Activated naive CD4-positive, alpha-beta T cell treated with anti-CD3 and anti-CD28 coated beads for 36 hours (primary cell): ENCODE measurements at regions not wholly inside any gene's neighbourhood (a gene's known extent, or its start where the extent isn't known, plus 50 kb on each side); places are given as distances from the start of the nearest gene placed in this dataset.

Source experiments
- CTCF ChIA-PET: fragments of 350-600 bp; sonication (Branson Sonifier 250); formaldehyde crosslinking; loops from one replicate; lab custom pipeline; 2021; ENCODE audit warnings: antibody characterized with exemption; lab: Charles Lee
- DNase-seq: peaks from one replicate; pipeline ENCODE4 v3.0.0-alpha.2; 2020
- H3K27ac Mint-ChIP-seq: one replicate; pipeline ENCODE4 v1.8.0; 2021; ENCODE audit warnings: mild to moderate bottlenecking, mixed read lengths
- H3K27me3 Mint-ChIP-seq: one replicate; pipeline ENCODE4 v1.8.0; 2021; ENCODE audit warnings: low read depth, mixed read lengths
- H3K36me3 Mint-ChIP-seq: one replicate; pipeline ENCODE4 v1.8.0; 2021; ENCODE audit warnings: low read depth, mixed read lengths
- H3K4me1 Mint-ChIP-seq: one replicate; pipeline ENCODE4 v1.8.0; 2021; ENCODE audit warnings: low read depth, mixed read lengths
- H3K4me3 Mint-ChIP-seq: one replicate; pipeline ENCODE4 v1.8.0; 2021; ENCODE audit warnings: mild to moderate bottlenecking, moderate library complexity, mixed read lengths
- H3K9me3 Mint-ChIP-seq: one replicate; pipeline ENCODE4 v1.8.0; 2021; ENCODE audit warnings: mixed read lengths
- intact Hi-C: fragments of 100-400 bp; cut with micrococcal nuclease; formaldehyde crosslinking; loops from one replicate; pipeline ENCODE4 v1.15.1; 2023

DNA sequence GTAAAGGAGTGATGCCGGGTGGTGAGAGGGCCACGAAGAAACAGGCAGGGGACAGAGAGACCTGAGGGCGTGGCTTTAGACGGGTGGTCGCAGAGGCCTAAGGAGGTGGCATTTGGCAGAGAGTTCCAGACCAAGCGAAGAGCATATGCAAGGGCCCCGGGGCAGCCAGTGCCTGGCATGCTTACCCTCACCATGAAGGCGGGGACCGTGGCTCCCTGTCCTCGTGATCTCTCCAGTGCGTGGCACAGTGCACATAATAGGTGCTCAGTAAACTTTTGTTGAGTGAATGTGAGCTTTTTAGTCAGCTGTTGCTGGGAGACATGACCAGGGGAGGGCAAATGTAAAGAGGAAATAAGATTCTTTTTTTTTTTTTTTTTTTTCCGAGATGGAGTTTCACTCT, 245.6 kb upstream of the GSE1 start:
- no peaks in the 10 kb centered on the region for H3K4me1 Mint-ChIP-seq
- CTCF ChIA-PET = interaction anchor here (0.7 kb wide), 1 partner anchor 49 kb away, joined by 4 read pairs; no protein-coding TSS in a partner anchor
- no peak overlapping the region for H3K4me3 Mint-ChIP-seq
- no peaks in the 10 kb centered on the region for H3K36me3 Mint-ChIP-seq
- no peaks in the 10 kb centered on the region for H3K27me3 Mint-ChIP-seq
- intact Hi-C loops = no loop called here
- no peak for DNase-seq
- H3K27ac Mint-ChIP-seq = no peak overlapping the region
- H3K9me3 Mint-ChIP-seq = no peaks in the 10 kb centered on the region

DNA sequence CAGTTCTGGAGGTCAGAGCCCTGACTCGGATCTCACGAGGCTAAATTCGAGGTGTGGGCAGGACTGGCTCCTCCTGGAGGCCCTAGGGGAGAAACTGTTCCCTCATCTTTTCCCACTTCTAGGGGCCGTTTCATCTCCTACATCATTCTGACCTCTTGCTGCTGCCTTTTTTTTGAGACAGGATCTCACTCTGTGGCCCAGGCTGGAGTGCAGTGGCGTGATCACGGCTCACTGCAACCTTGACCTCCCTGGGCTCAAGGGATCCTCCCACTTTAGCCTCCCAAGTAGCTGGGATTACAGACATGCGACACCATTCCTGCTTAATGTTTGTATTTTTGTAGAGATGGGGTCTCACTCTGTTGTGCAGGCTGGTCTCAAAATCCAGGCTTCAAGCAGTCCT, 244.1 kb upstream of the GSE1 start:
- H3K4me3 Mint-ChIP-seq = no peak overlapping the region
- H3K27me3 Mint-ChIP-seq = no peaks in the 10 kb centered on the region
- intact Hi-C loops = no loop called here
- no peaks in the 10 kb centered on the region for H3K9me3 Mint-ChIP-seq
- H3K36me3 Mint-ChIP-seq = no peaks in the 10 kb centered on the region
- no peak for DNase-seq
- CTCF ChIA-PET = interaction anchor here (0.5 to 1.9 kb wide), 6 partner anchors 12 to 1356 kb away, joined by 3 to 5 read pairs (median 3); no protein-coding TSS in a partner anchor
- H3K27ac Mint-ChIP-seq = no peak overlapping the region
- H3K4me1 Mint-ChIP-seq = no peaks in the 10 kb centered on the region

DNA sequence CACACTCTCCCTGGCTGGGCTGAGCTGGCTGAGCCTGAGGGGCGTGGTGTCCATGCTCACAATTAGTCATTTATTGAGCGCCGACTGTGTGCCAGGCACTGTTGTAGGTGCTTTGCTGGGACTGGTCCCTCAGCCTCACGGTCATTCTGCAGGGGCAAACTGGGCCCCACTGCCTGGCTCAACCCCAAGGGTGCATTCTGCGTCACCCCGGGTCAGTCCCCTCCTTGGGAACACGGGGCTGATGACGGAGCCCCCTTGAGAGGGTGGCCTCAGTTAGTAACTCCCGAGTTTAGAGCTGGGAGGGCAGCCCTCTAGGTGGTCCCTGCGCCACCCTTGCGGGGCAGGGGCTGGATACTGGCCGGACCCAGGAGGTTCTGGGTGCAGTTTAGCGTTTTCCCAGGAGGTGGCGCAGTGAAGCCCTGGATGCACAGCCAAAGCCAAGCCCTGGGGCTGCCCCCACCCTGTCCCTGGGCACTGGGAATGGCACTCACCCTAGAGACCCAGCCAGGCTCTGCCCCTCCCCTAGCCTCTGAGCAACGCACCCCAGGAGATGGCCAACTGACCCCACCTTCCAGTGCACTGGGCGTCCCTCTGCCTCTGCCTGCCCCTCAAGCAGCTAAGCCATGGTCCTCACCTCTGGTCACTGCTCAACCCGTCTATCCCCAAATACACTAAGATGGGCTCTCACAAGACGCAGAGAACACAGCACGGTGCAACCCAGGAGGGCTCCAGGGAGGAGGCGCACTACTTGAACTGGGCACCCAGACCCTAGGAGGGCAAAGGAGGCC, 243.2 kb upstream of the GSE1 start:
- Mint-ChIP-seq H3K4me1 (no peaks in the 10 kb centered on the region), H3K27ac (no peak overlapping the region), H3K9me3 (no peaks in the 10 kb centered on the region), H3K36me3 (no peaks in the 10 kb centered on the region), H3K4me3 (no peak overlapping the region), H3K27me3 (no peaks in the 10 kb centered on the region)
- CTCF ChIA-PET = interaction anchor here (0.9 to 1.9 kb wide), 5 partner anchors 11 to 64 kb away, joined by 3 to 5 read pairs (median 3); no protein-coding TSS in a partner anchor
- peak; percentile 69 for DNase-seq
- intact Hi-C loops = loop anchor here (1.0 to 5.0 kb wide), 2 partner anchors 68 to 240 kb away; no protein-coding TSS in a partner anchor

DNA sequence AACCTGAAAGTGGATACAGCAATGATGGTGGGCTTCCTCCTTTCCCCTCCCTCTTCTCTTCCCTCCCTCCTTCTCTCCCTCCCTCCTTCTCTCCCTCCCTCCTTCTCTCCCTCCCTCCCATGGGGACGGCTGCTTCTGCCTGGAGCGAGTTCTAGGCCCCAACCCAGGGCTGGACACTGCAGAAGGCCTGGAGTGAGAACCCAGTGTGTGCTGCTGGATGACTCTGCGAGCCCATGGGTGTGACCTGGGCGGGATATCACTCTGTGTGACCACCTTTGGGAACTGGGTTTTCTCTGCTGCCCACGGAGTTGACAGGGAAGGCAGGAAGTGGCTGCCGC, 242.6 kb upstream of the GSE1 start:
- intact Hi-C loops = loop anchor here (1.0 to 5.0 kb wide), 2 partner anchors 68 to 240 kb away; no protein-coding TSS in a partner anchor
- CTCF ChIA-PET = interaction anchor here (1.9 kb wide), 1 partner anchor 20 kb away, joined by 5 read pairs; no protein-coding TSS in a partner anchor
- Mint-ChIP-seq H3K4me1 (no peaks in the 10 kb centered on the region), H3K36me3 (no peaks in the 10 kb centered on the region), H3K9me3 (no peaks in the 10 kb centered on the region), H3K27ac (no peak overlapping the region), H3K27me3 (no peaks in the 10 kb centered on the region), H3K4me3 (no peak overlapping the region)
- DNase-seq = no peak

DNA sequence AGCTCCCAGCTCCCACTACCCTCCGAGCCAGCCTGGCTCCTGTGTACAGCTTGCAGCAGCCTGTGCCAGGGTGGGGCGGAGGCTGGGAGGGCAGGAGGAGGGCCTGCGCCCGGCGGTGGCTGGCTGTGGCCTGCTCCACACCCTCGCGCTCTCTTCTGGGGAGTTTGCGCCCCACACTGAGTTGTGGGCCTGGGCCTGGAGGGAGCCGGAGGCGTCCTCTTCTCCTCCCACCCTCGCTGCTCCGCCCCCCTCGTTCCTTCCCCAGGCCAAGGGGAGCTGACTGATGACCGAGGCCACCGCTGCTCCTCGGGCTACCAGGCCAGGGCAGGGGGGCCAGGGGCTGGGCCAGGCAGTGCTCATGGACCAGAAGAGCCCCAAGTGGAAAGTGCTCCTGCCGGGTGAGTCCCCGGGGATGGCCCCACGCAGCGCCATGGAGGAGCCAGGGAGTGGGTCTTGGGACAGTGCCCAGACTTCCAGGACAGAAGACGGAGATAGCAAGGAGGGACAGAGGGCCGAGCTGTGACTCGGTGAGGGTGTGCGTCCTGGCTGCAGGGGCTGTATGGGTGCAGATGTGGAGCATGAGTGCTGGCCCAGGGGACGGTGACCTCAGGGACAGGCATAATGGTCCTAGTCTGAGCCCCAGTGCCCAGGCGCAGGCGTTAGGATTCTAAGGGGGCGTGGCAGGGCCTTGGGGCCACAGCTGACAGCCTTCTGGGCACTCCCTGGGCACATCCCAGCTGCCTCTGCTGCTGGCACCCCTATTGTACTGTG, 242.1 kb upstream of the GSE1 start:
- Mint-ChIP-seq H3K9me3 (no peaks in the 10 kb centered on the region), H3K4me1 (no peaks in the 10 kb centered on the region), H3K4me3 (no peak overlapping the region), H3K27ac (no peak overlapping the region), H3K27me3 (no peaks in the 10 kb centered on the region), H3K36me3 (no peaks in the 10 kb centered on the region)
- DNase-seq = no peak
- intact Hi-C loops = loop anchor here (1.0 to 5.0 kb wide), 2 partner anchors 69 to 239 kb away; no protein-coding TSS in a partner anchor
- CTCF ChIA-PET = interaction anchor here (0.9 to 1.2 kb wide), 2 partner anchors 9 to 95 kb away, joined by 3 read pairs; no protein-coding TSS in a partner anchor

DNA sequence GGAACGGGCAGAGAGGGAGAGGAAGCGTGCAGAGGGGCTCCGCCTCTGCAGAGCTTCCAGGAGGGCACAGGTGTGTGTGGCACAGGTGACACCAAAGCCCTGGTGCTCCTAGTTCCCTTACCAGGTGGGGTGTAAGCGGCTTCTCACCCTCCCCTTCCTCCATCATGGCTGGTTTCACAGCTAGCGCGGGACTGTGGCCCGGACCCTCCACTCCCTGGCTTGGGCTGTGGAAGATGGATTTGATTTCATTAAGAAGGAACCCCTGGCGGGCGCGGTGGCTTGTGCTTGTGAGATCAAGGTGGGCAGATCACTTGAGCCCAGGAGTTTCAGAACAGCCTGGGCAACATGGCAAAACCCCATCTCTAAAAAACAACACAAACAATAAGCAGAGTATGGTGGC, 241.2 kb upstream of the GSE1 start:
- H3K4me1 Mint-ChIP-seq = no peaks in the 10 kb centered on the region
- intact Hi-C loops = loop anchor here (5.0 kb wide), 1 partner anchor 70 kb away; no protein-coding TSS in a partner anchor

DNA sequence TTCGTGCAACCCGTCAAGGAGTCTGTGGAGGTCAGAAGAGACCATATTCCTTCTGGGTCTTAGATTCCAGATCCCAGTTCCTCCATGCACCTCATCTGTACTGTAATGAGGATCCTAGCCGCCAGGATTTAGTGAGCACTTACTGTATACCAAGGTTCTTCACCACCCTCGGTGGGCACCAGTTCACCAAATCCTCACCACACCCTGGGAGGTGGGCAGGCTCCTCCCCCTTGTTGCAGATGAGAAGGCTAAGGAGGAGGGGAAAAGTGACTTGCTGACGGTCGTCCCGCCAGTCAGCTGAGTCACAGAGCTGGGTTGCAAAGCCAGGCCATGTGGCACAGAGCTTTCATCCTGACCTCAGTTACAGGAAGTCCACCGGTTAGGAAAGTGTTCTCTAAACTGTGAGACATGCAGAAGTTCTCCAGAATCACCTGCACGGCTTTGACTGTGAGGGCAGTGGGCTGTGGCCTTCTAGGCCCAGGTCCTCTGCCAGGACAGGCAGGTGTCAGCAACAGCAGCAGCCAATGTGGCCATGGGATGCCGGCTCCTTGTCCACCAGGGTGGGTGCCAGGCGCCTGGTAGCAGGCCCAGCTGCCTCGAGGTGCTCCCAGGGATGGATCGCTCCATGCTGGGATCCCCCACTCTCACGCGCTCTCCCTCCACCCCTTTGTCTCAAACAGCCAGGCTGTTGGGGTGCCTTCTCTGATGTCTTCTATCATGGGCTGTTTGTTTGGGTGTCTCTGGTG, 240.3 kb upstream of the GSE1 start:
- H3K4me3 Mint-ChIP-seq = no peak overlapping the region
- no peaks in the 10 kb centered on the region for H3K4me1 Mint-ChIP-seq
- H3K9me3 Mint-ChIP-seq = no peaks in the 10 kb centered on the region
- DNase-seq = peak; percentile 61
- H3K36me3 Mint-ChIP-seq = no peaks in the 10 kb centered on the region
- CTCF ChIA-PET = interaction anchor here (0.8 kb wide), 1 partner anchor 67 kb away, joined by 3 read pairs; no protein-coding TSS in a partner anchor
- no peaks in the 10 kb centered on the region for H3K27me3 Mint-ChIP-seq
- peak overlapping the region; percentile 22 for H3K27ac Mint-ChIP-seq
- intact Hi-C loops = loop anchor here (5.0 kb wide), 1 partner anchor 70 kb away; no protein-coding TSS in a partner anchor

More for the DNA sequence above, 241.2 kb upstream of the GSE1 start:
- no peaks in the 10 kb centered on the region for H3K36me3 Mint-ChIP-seq
- H3K4me3 Mint-ChIP-seq = no peak overlapping the region
- no peaks in the 10 kb centered on the region for H3K9me3 Mint-ChIP-seq
- DNase-seq = no peak
- H3K27ac Mint-ChIP-seq = no peak overlapping the region
- CTCF ChIA-PET = interaction anchor here (0.8 to 1.2 kb wide), 3 partner anchors 9 to 96 kb away, joined by 3 read pairs; no protein-coding TSS in a partner anchor
- no peaks in the 10 kb centered on the region for H3K27me3 Mint-ChIP-seq

DNA sequence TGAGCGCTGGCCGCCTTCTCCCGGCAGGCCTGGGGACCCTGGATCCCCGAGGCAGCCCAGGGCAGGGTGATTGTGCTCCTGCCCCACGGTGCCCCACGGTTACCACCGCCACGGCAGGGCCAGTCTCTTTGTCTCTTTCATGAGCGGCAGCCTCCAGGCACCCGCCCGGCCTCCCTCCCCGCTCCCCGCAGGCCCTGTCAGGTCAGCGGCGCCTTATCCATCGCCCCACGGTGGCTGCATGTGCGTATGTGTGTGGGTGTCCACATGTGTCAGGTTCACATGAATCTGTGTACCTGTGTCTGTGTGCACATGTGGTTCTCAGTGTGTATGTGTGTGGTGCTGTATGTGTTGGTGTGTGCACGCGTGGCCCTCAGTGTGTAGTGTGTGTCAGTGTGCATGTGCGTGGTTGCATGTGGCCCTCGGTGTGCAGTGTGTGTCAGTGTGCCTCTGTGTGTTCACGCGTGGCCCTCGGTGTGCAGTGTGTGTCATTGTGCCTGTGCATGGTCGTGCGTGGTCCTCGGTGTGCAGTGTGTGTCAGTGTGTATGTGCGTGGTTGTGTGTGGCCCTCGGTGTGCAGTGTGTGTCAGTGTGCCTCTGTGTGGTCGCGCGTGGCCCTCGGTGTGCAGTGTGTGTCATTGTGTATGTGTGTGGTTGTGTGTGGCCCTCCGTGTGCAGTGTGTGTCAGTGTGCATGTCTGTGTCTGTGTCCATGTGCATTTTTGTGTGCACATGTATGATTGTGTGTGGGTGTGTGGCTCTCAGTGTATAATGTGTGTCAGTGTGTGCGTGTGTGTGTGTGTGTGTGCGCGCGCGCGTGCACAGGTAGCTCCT, 239.2 kb upstream of the GSE1 start:
- H3K4me3 Mint-ChIP-seq = no peak overlapping the region
- H3K9me3 Mint-ChIP-seq = no peaks in the 10 kb centered on the region
- H3K27me3 Mint-ChIP-seq = peaks cover 5% of the 10 kb centered on the region
- intact Hi-C loops = loop anchor here (5.0 kb wide), 1 partner anchor 72 kb away; no protein-coding TSS in a partner anchor
- H3K36me3 Mint-ChIP-seq = no peaks in the 10 kb centered on the region
- no peak overlapping the region for H3K27ac Mint-ChIP-seq
- no peaks in the 10 kb centered on the region for H3K4me1 Mint-ChIP-seq
- CTCF ChIA-PET = no interaction called here
- DNase-seq = no peak

DNA sequence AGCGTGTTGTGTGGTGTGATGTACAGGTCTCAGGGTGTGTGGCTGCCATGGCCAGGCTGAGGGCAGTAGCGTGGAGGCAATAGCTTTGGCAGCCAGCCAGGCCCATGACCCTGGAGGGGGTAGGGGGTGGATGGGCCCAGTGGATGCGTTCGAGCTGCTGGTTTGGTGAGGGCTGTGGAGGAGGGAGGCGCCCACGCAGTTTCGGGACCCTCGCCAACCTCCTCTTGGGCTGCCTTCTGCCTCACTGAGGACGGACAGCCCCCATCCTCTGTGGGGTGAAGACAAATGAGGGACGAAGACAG, 238.6 kb upstream of the GSE1 start:
- Mint-ChIP-seq H3K36me3 (no peaks in the 10 kb centered on the region), H3K9me3 (no peaks in the 10 kb centered on the region), H3K4me3 (no peak overlapping the region), H3K4me1 (no peaks in the 10 kb centered on the region), H3K27me3 (peaks cover 5% of the 10 kb centered on the region), H3K27ac (no peak overlapping the region)
- no peak for DNase-seq
- CTCF ChIA-PET = no interaction called here
- intact Hi-C loops = loop anchor here (5.0 kb wide), 1 partner anchor 72 kb away; no protein-coding TSS in a partner anchor

DNA sequence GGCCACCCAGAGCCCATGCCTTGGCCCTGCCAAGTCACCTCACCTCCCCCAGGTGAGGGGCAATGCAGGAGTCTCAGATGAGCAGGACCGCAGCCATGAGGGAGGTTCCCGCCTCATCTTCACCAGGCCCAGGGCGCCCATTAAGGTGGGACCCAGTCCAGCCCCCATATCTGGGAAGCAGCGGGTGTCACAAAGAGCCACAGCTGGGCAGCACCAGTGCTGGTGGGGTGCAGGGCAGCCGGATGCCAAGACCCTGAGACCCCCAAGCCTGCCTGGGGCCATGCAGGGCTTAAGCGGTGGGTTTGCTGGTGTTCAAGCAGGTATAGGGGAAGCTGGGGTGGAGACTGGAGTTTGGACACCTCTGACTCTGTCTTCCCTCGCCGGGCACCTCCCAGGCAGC, 237.8 kb upstream of the GSE1 start:
- no peaks in the 10 kb centered on the region for H3K4me1 Mint-ChIP-seq
- no peaks in the 10 kb centered on the region for H3K9me3 Mint-ChIP-seq
- no peaks in the 10 kb centered on the region for H3K36me3 Mint-ChIP-seq
- H3K27ac Mint-ChIP-seq = no peak overlapping the region
- CTCF ChIA-PET = no interaction called here
- H3K4me3 Mint-ChIP-seq = no peak overlapping the region
- H3K27me3 Mint-ChIP-seq = peaks cover 5% of the 10 kb centered on the region
- intact Hi-C loops = no loop called here
- DNase-seq = no peak

DNA sequence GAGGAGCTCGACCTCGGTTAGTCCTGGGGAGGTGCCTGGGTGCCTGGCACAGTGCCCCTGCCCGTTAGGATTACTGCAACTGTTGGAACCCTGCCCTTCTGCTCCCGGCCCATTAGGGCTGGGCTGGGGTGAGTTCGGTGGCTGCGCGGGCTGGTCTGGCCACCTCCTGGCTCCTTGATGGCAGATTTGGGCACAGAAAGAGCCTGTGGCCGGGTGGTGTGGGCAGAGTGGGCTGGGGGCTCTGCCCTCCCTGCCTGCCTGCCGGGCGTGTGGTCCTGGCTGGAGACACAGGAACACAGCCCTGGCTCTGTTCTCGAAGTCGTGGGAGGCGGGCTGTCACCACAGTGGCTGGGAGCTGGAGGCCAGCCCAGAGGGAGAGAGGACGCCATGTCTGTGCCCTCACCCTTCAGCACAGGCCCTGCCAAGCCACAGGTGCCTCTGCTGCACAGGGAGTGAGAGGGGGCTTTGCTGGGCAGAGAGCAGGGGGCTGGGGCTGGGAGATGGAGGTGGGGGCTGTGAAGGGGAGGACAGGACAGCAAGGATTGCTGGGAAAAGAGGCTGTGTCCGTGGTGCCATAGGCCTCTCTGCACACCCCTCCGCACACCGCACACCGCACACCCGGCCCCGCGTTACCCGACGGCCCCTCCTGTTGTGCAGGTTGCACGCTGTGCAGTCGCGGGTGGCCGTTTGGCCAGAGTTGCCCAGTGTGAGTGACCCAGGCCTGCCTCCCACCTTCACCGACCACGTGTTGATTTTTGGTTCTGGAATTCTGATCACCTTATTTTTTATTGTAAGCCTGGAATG, 236.6 kb upstream of the GSE1 start:
- intact Hi-C loops = no loop called here
- Mint-ChIP-seq H3K4me3 (no peak overlapping the region), H3K9me3 (no peaks in the 10 kb centered on the region), H3K4me1 (no peaks in the 10 kb centered on the region), H3K27ac (no peak overlapping the region), H3K27me3 (peaks cover 5% of the 10 kb centered on the region), H3K36me3 (no peaks in the 10 kb centered on the region)
- CTCF ChIA-PET = no interaction called here
- no peak for DNase-seq
